ENCODE measurements at regions not wholly inside any gene's neighbourhood (a gene's known extent, or its start where the extent isn't known, plus 50 kb on each side); places are given as distances from the start of the nearest gene placed in this dataset.

DNA sequence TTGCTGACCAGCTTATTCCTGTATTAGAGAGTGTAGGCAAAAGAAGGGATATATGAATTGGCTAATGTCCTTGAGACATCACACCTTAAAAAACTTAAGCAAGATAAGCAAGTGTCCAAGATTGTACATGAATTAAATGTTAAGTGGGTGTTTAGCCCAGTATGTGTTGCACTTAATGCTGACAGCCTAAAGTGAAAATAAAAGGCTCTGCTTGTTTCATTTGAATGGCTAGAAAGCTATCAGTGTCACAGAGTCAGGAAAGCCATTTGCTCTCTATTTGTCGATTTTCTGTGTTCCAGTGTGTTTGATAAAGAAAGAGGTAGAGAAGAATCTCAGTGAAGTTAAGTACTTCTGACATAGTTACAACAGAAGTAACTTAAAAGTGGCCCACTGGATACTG lies 744.9 kb downstream of the ANKRD7 start:
- TF ChIP-seq, protein P1, sequence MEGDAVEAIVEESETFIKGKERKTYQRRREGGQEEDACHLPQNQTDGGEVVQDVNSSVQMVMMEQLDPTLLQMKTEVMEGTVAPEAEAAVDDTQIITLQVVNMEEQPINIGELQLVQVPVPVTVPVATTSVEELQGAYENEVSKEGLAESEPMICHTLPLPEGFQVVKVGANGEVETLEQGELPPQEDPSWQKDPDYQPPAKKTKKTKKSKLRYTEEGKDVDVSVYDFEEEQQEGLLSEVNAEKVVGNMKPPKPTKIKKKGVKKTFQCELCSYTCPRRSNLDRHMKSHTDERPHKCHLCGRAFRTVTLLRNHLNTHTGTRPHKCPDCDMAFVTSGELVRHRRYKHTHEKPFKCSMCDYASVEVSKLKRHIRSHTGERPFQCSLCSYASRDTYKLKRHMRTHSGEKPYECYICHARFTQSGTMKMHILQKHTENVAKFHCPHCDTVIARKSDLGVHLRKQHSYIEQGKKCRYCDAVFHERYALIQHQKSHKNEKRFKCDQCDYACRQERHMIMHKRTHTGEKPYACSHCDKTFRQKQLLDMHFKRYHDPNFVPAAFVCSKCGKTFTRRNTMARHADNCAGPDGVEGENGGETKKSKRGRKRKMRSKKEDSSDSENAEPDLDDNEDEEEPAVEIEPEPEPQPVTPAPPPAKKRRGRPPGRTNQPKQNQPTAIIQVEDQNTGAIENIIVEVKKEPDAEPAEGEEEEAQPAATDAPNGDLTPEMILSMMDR (conservative IDR thresholded peaks at IDR 0.05): no peak
- no peaks in the 10 kb centered on the region for H3K4me1 Mint-ChIP-seq (ENCODE audit: unreplicated experiment)

DNA sequence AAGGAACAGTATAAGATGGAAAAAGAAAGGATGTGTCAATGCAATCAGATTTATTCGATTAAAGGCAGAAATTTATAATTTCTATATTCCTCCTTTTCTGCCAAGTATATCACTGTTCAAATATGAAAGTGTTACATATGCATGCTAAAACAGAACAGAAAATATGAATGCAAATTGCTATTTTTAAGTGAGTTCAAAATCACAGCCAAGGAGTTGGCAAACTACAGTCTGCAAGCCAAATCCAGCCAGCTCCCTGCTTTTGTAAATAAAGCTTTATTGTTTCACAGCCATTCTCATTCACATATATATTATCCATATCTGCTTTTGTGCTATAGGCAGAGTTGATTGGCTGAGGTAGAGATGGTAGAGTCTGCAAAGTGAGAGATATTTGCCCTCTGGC lies 747.2 kb downstream of the ANKRD7 start:
- TF ChIP-seq, protein P1 (conservative IDR thresholded peaks at IDR 0.05): no peak
- Mint-ChIP-seq H3K4me1 (ENCODE audit: unreplicated experiment) (no peaks in the 10 kb centered on the region), H3K4me3 (no peak overlapping the region), H3K36me3 (no peaks in the 10 kb centered on the region), H3K27ac (no peak overlapping the region), H3K27me3 (no peaks in the 10 kb centered on the region), H3K9me3 (no peaks in the 10 kb centered on the region)
- DNase-seq (ENCODE audit: extremely low spot score, unreplicated experiment): no peak

More for the DNA sequence above, 744.9 kb downstream of the ANKRD7 start:
- no peaks in the 10 kb centered on the region for H3K27me3 Mint-ChIP-seq
- H3K36me3 Mint-ChIP-seq: no peaks in the 10 kb centered on the region
- no peak overlapping the region for H3K4me3 Mint-ChIP-seq
- no peak for DNase-seq (ENCODE audit: extremely low spot score, unreplicated experiment)
- no peak overlapping the region for H3K27ac Mint-ChIP-seq
- H3K9me3 Mint-ChIP-seq: no peaks in the 10 kb centered on the region

DNA sequence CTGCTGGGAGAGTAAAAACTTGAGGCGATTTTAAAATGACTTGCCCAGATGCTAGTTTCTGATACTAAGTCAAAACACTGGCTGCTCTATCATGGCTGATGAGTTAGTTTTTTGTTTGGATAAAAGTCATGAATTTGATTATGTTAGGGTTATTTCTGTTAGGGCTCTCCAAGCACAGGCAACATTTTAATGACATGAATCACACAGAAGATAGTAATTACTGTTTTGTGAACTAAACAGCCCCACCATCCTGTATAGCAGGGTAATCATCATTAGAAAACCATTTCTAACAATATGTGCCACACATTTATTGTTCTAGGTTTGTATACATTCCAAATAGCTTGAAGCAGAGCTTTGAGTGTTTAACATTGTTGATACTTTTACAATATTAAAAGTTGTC lies 750.3 kb downstream of the ANKRD7 start:
- Mint-ChIP-seq H3K36me3 (no peaks in the 10 kb centered on the region), H3K27me3 (no peaks in the 10 kb centered on the region), H3K27ac (no peak overlapping the region), H3K4me3 (no peak overlapping the region), H3K4me1 (ENCODE audit: unreplicated experiment) (no peaks in the 10 kb centered on the region), H3K9me3 (no peaks in the 10 kb centered on the region)
- TF ChIP-seq, protein P1 (conservative IDR thresholded peaks at IDR 0.05): no peak
- no peak for DNase-seq (ENCODE audit: extremely low spot score, unreplicated experiment)

DNA sequence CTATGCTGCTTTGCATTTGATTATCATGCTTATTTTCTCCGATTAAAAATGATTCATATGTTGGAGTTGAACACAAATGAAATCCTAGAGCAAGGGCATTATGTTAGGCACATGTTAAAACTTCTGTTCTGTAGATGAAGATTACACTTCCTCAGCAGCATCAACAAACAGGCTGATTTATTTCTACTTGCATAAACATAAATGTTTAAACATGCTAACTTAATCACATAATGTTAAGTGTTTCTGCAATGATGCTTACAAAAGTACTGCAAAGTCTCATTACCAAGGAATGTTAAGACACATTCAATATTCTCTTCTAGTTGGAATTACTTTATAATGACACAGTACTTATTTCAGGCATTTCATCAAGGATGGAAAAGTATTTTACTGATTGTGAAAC lies 770.8 kb downstream of the ANKRD7 start:
- Mint-ChIP-seq H3K4me3 (no peak overlapping the region), H3K36me3 (no peaks in the 10 kb centered on the region), H3K9me3 (no peaks in the 10 kb centered on the region), H3K27me3 (no peaks in the 10 kb centered on the region), H3K4me1 (ENCODE audit: unreplicated experiment) (no peaks in the 10 kb centered on the region), H3K27ac (no peak overlapping the region)
- DNase-seq (ENCODE audit: extremely low spot score, unreplicated experiment): no peak
- TF ChIP-seq, protein P1 (conservative IDR thresholded peaks at IDR 0.05): no peak

DNA sequence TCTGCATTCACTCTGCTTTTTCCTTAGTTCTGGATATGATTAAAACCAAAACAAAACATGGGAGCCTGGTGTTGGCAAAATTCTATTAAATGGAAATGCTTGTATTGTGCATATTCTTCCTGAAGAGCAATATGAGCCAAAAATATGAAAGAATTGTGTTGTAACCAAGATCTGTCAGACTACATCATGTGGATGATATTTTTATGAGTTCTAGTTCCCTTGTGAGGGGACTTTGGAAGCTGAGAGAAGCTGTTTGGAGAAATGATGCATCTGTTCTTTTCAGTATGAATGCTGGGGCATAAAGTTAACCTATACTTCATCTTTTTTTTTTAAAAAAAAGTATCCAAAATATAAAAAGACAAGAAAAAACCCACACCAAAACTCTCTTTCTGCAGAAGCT lies 782.7 kb downstream of the ANKRD7 start:
- TF ChIP-seq, protein P1 (conservative IDR thresholded peaks at IDR 0.05): no peak
- H3K9me3 Mint-ChIP-seq: no peaks in the 10 kb centered on the region
- no peak for DNase-seq (ENCODE audit: extremely low spot score, unreplicated experiment)
- H3K36me3 Mint-ChIP-seq: no peaks in the 10 kb centered on the region
- H3K4me1 Mint-ChIP-seq (ENCODE audit: unreplicated experiment): no peaks in the 10 kb centered on the region
- no peaks in the 10 kb centered on the region for H3K27me3 Mint-ChIP-seq
- no peak overlapping the region for H3K27ac Mint-ChIP-seq
- no peak overlapping the region for H3K4me3 Mint-ChIP-seq

DNA sequence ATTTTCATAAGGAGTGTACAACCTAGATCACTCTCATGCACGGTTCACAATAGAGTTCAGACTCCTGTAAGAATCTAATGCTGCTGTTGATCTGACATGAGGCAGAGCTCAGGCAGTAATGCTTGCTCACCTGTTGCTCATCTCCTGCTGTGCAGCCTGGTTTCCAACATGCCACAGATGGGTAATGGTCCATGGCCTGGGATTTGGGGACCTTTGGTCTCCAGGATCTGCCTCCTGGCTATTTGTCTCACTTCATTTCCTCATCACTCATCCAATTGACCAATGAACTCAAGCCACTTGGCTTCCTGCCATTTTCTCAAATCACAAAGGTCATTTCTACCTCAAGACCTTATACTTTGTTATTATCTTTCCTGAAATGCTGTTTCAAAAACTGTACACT lies 786.1 kb downstream of the ANKRD7 start:
- H3K27ac Mint-ChIP-seq: no peak overlapping the region
- H3K4me1 Mint-ChIP-seq (ENCODE audit: unreplicated experiment): no peaks in the 10 kb centered on the region
- H3K36me3 Mint-ChIP-seq: no peaks in the 10 kb centered on the region
- H3K27me3 Mint-ChIP-seq: no peaks in the 10 kb centered on the region
- TF ChIP-seq, protein P1 (conservative IDR thresholded peaks at IDR 0.05): no peak
- DNase-seq (ENCODE audit: extremely low spot score, unreplicated experiment): no peak
- no peaks in the 10 kb centered on the region for H3K9me3 Mint-ChIP-seq
- H3K4me3 Mint-ChIP-seq: no peak overlapping the region
